CD14-positive monocyte (primary cell): ENCODE measurements at regions not wholly inside any gene's neighbourhood (a gene's known extent, or its start where the extent isn't known, plus 50 kb on each side); places are given as distances from the start of the nearest gene placed in this dataset.

Source experiments
- DNase-seq, 3 donors: peaks; one replicate each; pipeline ENCODE4 v3.0.0-alpha.2; 2011 to 2022
- H2AFZ ChIP-seq: 2 replicates; pipeline ENCODE4 v1.6.0; 2012; ENCODE audit warnings: mild to moderate bottlenecking, low read depth, low read length, inconsistent platforms; ENCODE audit not compliant: insufficient read depth, poor library complexity, severe bottlenecking
- H3K27ac ChIP-seq, 2 donors: 1 replicate in 1 of 2; 2 replicates in 1 of 2; pipeline ENCODE4 v1.5.1; 2012 to 2013; ENCODE audit warnings: low read length in 2 of 2, control low read depth in 1 of 2, inconsistent platforms in 1 of 2, low read depth in 1 of 2, mild to moderate bottlenecking in 1 of 2
- H3K27me3 ChIP-seq, 2 donors: one replicate each; pipeline versions ENCODE4 v1.6.0 to v1.6.1; 2011 to 2013; ENCODE audit warnings: low read length in 2 of 2; ENCODE audit not compliant: control insufficient read depth in 2 of 2, insufficient read depth in 2 of 2
- H3K36me3 ChIP-seq, 2 donors: replicated peaks in 1 of 2; 1 replicate in 1 of 2; 2 replicates in 1 of 2; pipeline versions ENCODE4 v1.5.1 to v1.6.1; 2012 to 2013; ENCODE audit warnings: low read length in 2 of 2, control low read depth in 1 of 2, inconsistent platforms in 1 of 2, mild to moderate bottlenecking in 1 of 2; ENCODE audit not compliant: insufficient read depth in 2 of 2, control insufficient read depth in 1 of 2
- H3K4me1 ChIP-seq, 2 donors: 1 replicate in 1 of 2; 2 replicates in 1 of 2; pipeline versions ENCODE4 v1.5.1 to v1.6.1; 2012 to 2013; ENCODE audit warnings: low read length in 2 of 2, control low read depth in 1 of 2, inconsistent platforms in 1 of 2, mild to moderate bottlenecking in 1 of 2, moderate library complexity in 1 of 2; ENCODE audit not compliant: insufficient read depth in 2 of 2, control insufficient read depth in 1 of 2
- H3K4me2 ChIP-seq: replicated peaks from 2 replicates; pipeline ENCODE3; 2012; ENCODE audit warnings: low read length, moderate library complexity, mild to moderate bottlenecking; ENCODE audit not compliant: poor library complexity, severe bottlenecking; ENCODE audit errors: extremely low read depth
- H3K4me3 ChIP-seq, 3 experiments: fragments of 200-600 bp in 1 of 3; sonication (generic) in 1 of 3; replicated peaks in 1 of 3; 1 replicate in 2 of 3; 2 replicates in 1 of 3; pipeline ENCODE4 v1.5.1; 2011 to 2013; ENCODE audit warnings: low read length in 3 of 3, mild to moderate bottlenecking in 3 of 3, control low read depth in 2 of 3, low read depth in 2 of 3, inconsistent platforms in 1 of 3, moderate library complexity in 1 of 3
- H3K79me2 ChIP-seq: 2 replicates; pipeline ENCODE4 v1.6.0; 2012; ENCODE audit warnings: mild to moderate bottlenecking, control low read depth, inconsistent platforms, low read length, moderate library complexity; ENCODE audit not compliant: insufficient read depth
- H3K9ac ChIP-seq: 2 replicates; pipeline ENCODE4 v1.6.0; 2017; ENCODE audit warnings: low read length, mild to moderate bottlenecking; ENCODE audit not compliant: insufficient read depth, poor library complexity, severe bottlenecking
- H3K9me3 ChIP-seq, 2 donors: replicated peaks in 1 of 2; 1 replicate in 1 of 2; 2 replicates in 1 of 2; pipeline versions ENCODE4 v1.5.1 to v1.6.1; 2012 to 2013; ENCODE audit warnings: low read length in 2 of 2, control low read depth in 1 of 2; ENCODE audit not compliant: control insufficient read depth in 1 of 2, insufficient read depth in 1 of 2
- H4K20me1 ChIP-seq: 2 replicates; pipeline ENCODE4 v1.6.0; 2012; ENCODE audit warnings: mild to moderate bottlenecking, low read length, control low read depth, moderate library complexity; ENCODE audit not compliant: insufficient read depth
- H3K27ac Mint-ChIP-seq, 7 donors: one replicate each; pipeline ENCODE4 v1.8.0; 2020; ENCODE audit warnings: mild to moderate bottlenecking in 7 of 7, mixed read lengths in 7 of 7, moderate library complexity in 6 of 7, inconsistent platforms in 2 of 7
- H3K27me3 Mint-ChIP-seq, 3 donors: one replicate each; pipeline ENCODE4 v1.8.0; 2021 to 2022; ENCODE audit warnings: low read depth in 3 of 3, mild to moderate bottlenecking in 3 of 3, mixed read lengths in 3 of 3, moderate library complexity in 3 of 3, inconsistent platforms in 1 of 3
- H3K36me3 Mint-ChIP-seq, 2 donors: one replicate each; pipeline ENCODE4 v1.8.0; 2020; ENCODE audit warnings: mixed read lengths in 2 of 2, inconsistent platforms in 1 of 2, mild to moderate bottlenecking in 1 of 2
- H3K4me1 Mint-ChIP-seq: one replicate; pipeline ENCODE4 v1.8.0; 2020; ENCODE audit warnings: mild to moderate bottlenecking, mixed read lengths
- H3K4me3 Mint-ChIP-seq, 2 donors: one replicate each; pipeline ENCODE4 v1.8.0; 2020; ENCODE audit warnings: mild to moderate bottlenecking in 2 of 2, mixed read lengths in 2 of 2, moderate library complexity in 1 of 2
- H3K9me3 Mint-ChIP-seq, 7 donors: one replicate each; pipeline ENCODE4 v1.8.0; 2020 to 2022; ENCODE audit warnings: mixed read lengths in 7 of 7, mild to moderate bottlenecking in 6 of 7, moderate library complexity in 6 of 7, inconsistent platforms in 2 of 7
- CTCF ChIP-seq: fragments of 200-600 bp; IDR thresholded peaks from one replicate; pipeline ENCODE4 v1.8.0; 2022; ENCODE audit warnings: antibody characterized with exemption, mild to moderate bottlenecking
- WGBS: methylation state at CpG from one replicate; pipeline ENCODE4 v1.1.5; 2013; ENCODE audit warnings: missing lambda C conversion rate; ENCODE audit not compliant: insufficient coverage; 5-methylcytosine and 5-hydroxymethylcytosine counted together
- intact Hi-C, 2 donors: fragments of 100-400 bp; cut with micrococcal nuclease; formaldehyde crosslinking; loops; one replicate each; pipeline versions ENCODE4 v1.15.0 to v1.15.1; 2023

DNA sequence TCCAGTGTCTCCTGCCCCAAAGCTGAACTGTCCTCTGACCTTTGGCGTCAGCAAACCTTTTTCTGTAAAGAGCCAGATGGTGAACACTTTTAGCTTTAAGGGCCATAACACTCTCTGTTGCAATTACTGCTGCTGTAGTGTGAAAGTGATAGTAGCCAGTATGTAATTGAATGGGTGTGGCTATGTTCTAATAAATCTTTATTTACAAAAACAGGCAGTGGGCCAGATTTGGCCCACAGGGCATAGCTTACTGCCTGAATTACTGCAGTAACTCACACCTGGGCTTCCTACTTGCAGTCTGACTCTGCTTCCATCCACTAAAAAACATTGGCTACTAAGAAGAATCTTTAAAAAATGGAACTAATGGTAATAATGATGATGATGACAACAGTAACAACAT is 68.0 kb upstream of the SLC6A11 start:
- Mint-ChIP-seq H3K9me3 (peaks cover 0 to 2% (median 0%) of the 10 kb centered on the region in 7 donors), H3K4me3 (no peak overlapping the region), H3K36me3 (no peaks in the 10 kb centered on the region), H3K4me1 (no peaks in the 10 kb centered on the region), H3K27ac (no peak overlapping the region), H3K27me3 (peaks cover 3 to 15% (median 4%) of the 10 kb centered on the region in 3 donors)
- WGBS, result 100% methylated on average over 1 of the region's 1 CpG
- Histone ChIP-seq H4K20me1 (no peaks in the 10 kb centered on the region), H3K79me2 (no peaks in the 10 kb centered on the region), H3K36me3 (no peaks in the 10 kb centered on the region), H3K4me1 (no peaks in the 10 kb centered on the region), H3K4me3 (no peak overlapping the region), H3K27ac (no peak overlapping the region), H2AFZ (no peak overlapping the region), H3K27me3 (peaks cover 0 to 3% of the 10 kb centered on the region in 2 donors), H3K9ac (no peak overlapping the region), H3K9me3 (no peaks in the 10 kb centered on the region), H3K4me2 (no peak overlapping the region)
- intact Hi-C loops, result no loop called here
- DNase-seq, result no peak
- no peak for TF ChIP-seq CTCF

DNA sequence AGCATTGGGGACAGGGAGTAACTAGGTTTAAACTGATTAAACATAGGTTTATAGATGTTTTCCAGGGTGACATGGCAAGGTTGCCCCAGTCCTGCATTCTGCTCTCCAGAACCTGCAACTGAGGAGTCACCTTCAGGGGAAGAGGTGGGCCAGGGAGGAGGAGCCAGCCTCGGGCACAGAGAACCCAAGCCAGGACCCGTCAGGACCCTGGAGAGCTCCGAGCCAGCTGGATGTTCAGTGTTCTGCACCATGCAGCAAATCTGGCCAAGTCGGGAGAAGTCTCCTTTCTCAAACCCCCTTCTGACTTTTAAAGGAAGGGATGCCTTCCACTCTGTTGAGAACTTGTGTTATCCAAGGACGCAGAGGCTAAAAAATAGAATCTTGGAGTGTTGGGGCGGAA is 62.1 kb upstream of the SLC6A11 start:
- H3K4me1 ChIP-seq, result no peaks in the 10 kb centered on the region
- peaks cover 0 to 3% of the 10 kb centered on the region in 2 donors for H3K27me3 ChIP-seq
- Mint-ChIP-seq H3K9me3 (no peaks in the 10 kb centered on the region), H3K4me1 (no peaks in the 10 kb centered on the region), H3K27me3 (peaks cover 3 to 12% (median 9%) of the 10 kb centered on the region in 3 donors), H3K36me3 (no peaks in the 10 kb centered on the region), H3K27ac (no peak overlapping the region), H3K4me3 (no peak overlapping the region)
- no peak overlapping the region for H3K9ac ChIP-seq
- intact Hi-C loops, result loop anchor here in 1 of 2 donors (10.0 kb wide), 4 partner anchors 191 to 1191 kb away; no protein-coding TSS in a partner anchor
- WGBS, result 0% methylated on average over 2 of the region's 6 CpGs
- H3K79me2 ChIP-seq, result no peaks in the 10 kb centered on the region
- H3K9me3 ChIP-seq, result no peaks in the 10 kb centered on the region
- no peak overlapping the region for H3K4me3 ChIP-seq
- H3K4me2 ChIP-seq, result no peak overlapping the region
- H2AFZ ChIP-seq, result no peak overlapping the region
- no peak for DNase-seq
- no peak for TF ChIP-seq CTCF
- H4K20me1 ChIP-seq, result no peaks in the 10 kb centered on the region
- no peak overlapping the region for H3K27ac ChIP-seq
- no peaks in the 10 kb centered on the region for H3K36me3 ChIP-seq
